ENCODE measurements at regions not wholly inside any gene's neighbourhood (a gene's known extent, or its start where the extent isn't known, plus 50 kb on each side); places are given as distances from the start of the nearest gene placed in this dataset.

DNA sequence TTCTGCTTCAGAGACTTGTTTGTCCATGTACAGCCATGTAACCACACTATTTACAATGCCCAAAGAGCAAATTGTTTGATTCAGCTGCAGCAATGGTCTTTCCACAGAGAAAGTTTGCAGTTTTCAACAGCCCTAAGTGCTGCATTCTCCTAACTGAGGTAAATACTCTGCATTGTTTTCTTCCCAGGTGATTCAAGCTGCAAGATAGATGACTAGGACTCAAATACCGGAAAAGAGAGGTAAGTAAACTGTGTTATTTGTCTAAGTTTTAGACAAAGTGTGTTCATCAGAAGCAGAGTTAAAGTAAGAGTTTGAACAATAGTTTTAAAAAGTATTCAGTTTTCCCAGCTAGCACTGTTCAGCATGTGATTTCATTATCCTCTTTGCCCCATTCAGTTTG is 1046.7 kb upstream of the C9orf72 start:
- no peak for DNase-seq (ENCODE audit: extremely low spot score)
- CTCF ChIA-PET = interaction anchor here (1.0 kb wide), 1 partner anchor 9 kb away, joined by 4 read pairs; no protein-coding TSS in a partner anchor
- TF ChIP-seq, protein P1, sequence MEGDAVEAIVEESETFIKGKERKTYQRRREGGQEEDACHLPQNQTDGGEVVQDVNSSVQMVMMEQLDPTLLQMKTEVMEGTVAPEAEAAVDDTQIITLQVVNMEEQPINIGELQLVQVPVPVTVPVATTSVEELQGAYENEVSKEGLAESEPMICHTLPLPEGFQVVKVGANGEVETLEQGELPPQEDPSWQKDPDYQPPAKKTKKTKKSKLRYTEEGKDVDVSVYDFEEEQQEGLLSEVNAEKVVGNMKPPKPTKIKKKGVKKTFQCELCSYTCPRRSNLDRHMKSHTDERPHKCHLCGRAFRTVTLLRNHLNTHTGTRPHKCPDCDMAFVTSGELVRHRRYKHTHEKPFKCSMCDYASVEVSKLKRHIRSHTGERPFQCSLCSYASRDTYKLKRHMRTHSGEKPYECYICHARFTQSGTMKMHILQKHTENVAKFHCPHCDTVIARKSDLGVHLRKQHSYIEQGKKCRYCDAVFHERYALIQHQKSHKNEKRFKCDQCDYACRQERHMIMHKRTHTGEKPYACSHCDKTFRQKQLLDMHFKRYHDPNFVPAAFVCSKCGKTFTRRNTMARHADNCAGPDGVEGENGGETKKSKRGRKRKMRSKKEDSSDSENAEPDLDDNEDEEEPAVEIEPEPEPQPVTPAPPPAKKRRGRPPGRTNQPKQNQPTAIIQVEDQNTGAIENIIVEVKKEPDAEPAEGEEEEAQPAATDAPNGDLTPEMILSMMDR (IDR thresholded peaks at IDR 0.05; ENCODE audit: control extremely low read depth, extremely low read depth, low read depth, missing control alignments) = no peak
- POLR2A ChIA-PET = no interaction called here

DNA sequence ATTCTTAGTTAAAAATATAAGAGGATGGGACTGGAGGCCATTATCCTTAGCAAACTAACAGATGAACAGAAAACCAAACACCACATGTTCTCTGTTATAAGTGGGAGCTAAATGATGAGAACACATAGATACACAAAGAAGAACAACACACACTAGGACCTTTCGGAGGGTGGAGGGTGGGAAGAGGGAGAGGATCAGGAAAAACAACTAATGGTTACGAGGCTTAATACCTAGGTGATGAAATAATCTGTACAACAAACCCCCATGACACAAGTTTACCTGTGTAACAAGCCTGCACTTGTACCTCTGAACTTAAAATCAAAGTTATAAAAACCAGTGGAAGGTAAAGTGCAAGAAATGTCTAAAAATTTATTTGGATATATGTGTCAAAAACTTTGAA is 1047.4 kb upstream of the C9orf72 start:
- POLR2A ChIA-PET = no interaction called here
- CTCF ChIA-PET = no interaction called here
- TF ChIP-seq, protein P1 (IDR thresholded peaks at IDR 0.05; ENCODE audit: control extremely low read depth, extremely low read depth, low read depth, missing control alignments) = no peak
- DNase-seq (ENCODE audit: extremely low spot score) = no peak

DNA sequence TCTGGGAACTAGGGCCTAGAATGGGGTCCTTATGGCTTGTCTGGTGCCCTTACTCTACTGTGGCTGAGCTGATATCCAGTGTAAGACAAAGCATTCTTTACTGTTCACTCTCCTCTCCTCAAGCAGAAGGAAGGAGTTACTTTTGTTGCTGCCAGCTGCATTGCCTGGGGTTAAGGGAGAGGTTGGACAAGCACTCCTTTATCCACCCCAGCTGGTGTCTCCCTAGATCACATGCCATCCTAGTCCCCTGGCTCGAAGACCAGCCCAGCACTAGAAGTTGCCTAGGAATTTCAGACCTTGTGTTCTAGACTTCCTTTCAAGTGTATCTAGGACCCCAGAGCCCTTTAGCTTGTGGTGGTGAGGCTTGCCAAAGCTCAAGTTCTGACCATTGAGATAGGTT is 1051.5 kb upstream of the C9orf72 start:
- ChIA-PET CTCF (no interaction called here), POLR2A (no interaction called here)
- TF ChIP-seq, protein P1 (IDR thresholded peaks at IDR 0.05; ENCODE audit: control extremely low read depth, extremely low read depth, low read depth, missing control alignments) = no peak
- no peak for DNase-seq (ENCODE audit: extremely low spot score)

DNA sequence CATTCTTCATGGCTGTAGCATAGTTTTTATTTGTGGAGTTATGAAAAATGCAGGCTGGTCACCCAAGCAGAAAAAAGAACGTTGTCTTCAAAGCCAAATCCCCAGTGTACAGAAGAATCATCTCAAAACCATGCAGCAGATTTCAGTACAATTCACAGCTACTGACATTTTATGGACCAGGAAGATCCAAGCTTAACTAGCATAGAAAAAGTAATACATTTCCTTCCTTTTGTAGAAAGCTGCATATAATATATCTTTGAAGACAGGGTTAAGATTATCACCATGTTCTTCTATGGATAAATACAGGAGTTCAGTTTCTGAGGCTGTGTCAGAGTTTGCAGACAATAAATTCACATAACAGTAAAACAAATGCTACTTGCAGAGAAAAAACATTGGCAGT is 1054.8 kb upstream of the C9orf72 start:
- POLR2A ChIA-PET = no interaction called here
- no peak for DNase-seq (ENCODE audit: extremely low spot score)
- CTCF ChIA-PET = interaction anchor here (1.6 kb wide), 1 partner anchor 9 kb away, joined by 4 read pairs; no protein-coding TSS in a partner anchor
- TF ChIP-seq, protein P1 (IDR thresholded peaks at IDR 0.05; ENCODE audit: control extremely low read depth, extremely low read depth, low read depth, missing control alignments) = no peak

DNA sequence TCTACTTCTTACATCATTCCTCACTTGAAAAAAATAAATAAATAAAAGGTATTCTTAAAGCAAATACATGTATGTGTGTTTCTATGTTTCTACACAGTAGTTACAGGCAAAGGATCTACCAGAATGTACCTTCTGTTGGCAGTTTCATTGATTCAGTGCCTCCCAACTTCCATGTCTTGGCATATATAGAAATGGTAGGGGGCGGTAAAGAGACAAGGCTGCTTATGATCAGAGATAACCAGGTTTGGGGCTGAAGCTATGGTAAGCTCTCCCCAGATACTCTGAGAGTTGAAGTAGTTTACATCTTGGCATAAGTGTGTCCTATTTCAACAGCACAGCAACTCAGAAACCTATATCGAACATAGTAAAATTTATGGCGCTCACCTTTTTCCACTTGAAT is 1075.4 kb upstream of the C9orf72 start:
- TF ChIP-seq, protein P1 (IDR thresholded peaks at IDR 0.05; ENCODE audit: control extremely low read depth, extremely low read depth, low read depth, missing control alignments) = no peak
- DNase-seq (ENCODE audit: extremely low spot score) = no peak
- POLR2A ChIA-PET = no interaction called here
- CTCF ChIA-PET = interaction anchor here (1.2 kb wide), 1 partner anchor 18 kb away, joined by 3 read pairs; no protein-coding TSS in a partner anchor

DNA sequence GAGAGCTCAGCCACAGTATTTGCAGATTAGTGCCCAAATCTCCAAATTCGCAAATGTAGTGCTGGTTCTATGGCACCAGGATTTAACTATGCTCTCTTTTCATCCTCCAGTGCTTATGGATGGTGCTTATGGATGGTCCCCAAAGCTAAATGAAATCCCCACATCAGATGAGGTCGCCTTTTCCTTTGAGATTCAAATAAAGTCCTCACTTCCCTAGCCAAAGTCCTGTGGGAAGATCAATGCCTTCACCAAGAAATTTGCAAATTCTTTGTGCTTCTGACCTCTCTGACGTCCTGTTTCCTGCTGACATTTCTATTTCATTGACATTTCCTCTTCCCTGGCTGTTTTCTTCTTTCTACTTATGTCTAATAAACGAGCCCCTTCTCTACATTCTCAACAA is 1077.0 kb upstream of the C9orf72 start:
- CTCF ChIA-PET = no interaction called here
- TF ChIP-seq, protein P1 (IDR thresholded peaks at IDR 0.05; ENCODE audit: control extremely low read depth, extremely low read depth, low read depth, missing control alignments) = no peak
- POLR2A ChIA-PET = no interaction called here
- DNase-seq (ENCODE audit: extremely low spot score) = no peak

Measured in GM10248 (cell line).